ENCODE measurements at regions not wholly inside any gene's neighbourhood (a gene's known extent, or its start where the extent isn't known, plus 50 kb on each side); places are given as distances from the start of the nearest gene placed in this dataset.

DNA sequence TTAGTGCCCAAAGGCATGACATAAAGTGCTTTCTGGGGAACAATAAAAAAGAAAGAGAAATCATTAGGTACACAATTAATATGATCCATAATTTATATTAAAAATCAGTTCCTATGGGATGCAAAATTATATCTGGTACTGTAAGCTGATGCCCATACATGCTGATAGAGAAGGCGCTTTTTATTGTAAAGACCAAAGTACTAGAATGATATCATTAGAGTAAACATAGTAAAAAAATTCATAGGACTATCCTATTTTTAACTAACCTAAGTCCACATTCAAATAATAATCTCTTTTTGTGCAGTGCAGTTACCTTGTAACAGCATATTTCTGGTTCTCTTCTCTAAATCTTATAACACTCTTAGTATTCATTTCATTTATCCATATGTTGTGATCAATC is 252.2 kb downstream of the ASXL3 start:
- H3K36me3 ChIP-seq (ENCODE audit: control insufficient read depth in 2 of 2, insufficient read depth in 1 of 2, low read length in 2 of 2): no peaks in the 10 kb centered on the region
- CTCF ChIA-PET: no interaction called here
- POLR2A ChIA-PET: no interaction called here
- H3K9me3 ChIP-seq (ENCODE audit: control insufficient read depth, insufficient read depth, low read depth, low read length): no peaks in the 10 kb centered on the region
- no peaks in the 10 kb centered on the region for H3K4me1 ChIP-seq (ENCODE audit: control insufficient read depth, insufficient read depth, low read length)
- TF ChIP-seq GLI2 (tag by site-specific recombination; IDR thresholded peaks at IDR 0.05; ENCODE audit: borderline replicate concordance, low read depth): no peak
- TF ChIP-seq ZNF610 (tag by site-specific recombination; IDR thresholded peaks at IDR 0.05; ENCODE audit: borderline replicate concordance): no peak
- TF ChIP-seq SP7 (tag by site-specific recombination; IDR thresholded peaks at IDR 0.05): no peak
- TF ChIP-seq ZBTB20 (tag by site-specific recombination; IDR thresholded peaks at IDR 0.05): no peak
- TF ChIP-seq ZNF184 (tag by site-specific recombination; IDR thresholded peaks at IDR 0.05): no peak
- no peak for TF ChIP-seq HOXA7 (CRISPR knock-in tag; IDR thresholded peaks at IDR 0.05; ENCODE audit: borderline replicate concordance)
- TF ChIP-seq WT1 (tag by site-specific recombination; IDR thresholded peaks at IDR 0.05): no peak
- TF ChIP-seq ZNF350 (tag by site-specific recombination; IDR thresholded peaks at IDR 0.05): no peak
- TF ChIP-seq PRDM1 (tag by site-specific recombination; IDR thresholded peaks at IDR 0.05): no peak
- no peak overlapping the region for H3K27ac ChIP-seq (ENCODE audit: extremely low read depth, low read depth, low read length)
- no peak overlapping the region for H3K4me3 ChIP-seq (ENCODE audit: low read depth, low read length)

DNA sequence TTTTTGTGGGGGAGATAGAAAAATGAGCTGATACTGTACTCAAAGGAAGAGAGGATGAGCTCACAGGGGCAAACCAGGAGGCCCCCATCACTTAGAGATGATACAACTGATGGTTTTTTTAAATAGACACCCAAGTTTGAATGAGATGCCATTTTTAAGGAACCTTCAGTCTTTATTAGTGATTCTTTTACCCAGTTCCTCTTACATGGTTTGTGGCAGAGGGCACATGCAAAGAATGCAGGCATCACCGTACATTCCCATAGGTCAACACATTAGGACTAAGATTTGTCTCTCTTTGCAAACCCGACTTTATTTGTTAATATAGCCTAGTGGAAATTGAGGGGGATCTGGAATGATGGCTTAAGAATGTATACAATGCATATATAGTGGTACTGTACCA is 250.9 kb downstream of the ASXL3 start:
- TF ChIP-seq ZNF707 (tag by site-specific recombination; IDR thresholded peaks at IDR 0.05) (no peak), ZNF175 (tag by site-specific recombination; IDR thresholded peaks at IDR 0.05) (no peak), ZBTB20 (tag by site-specific recombination; IDR thresholded peaks at IDR 0.05) (no peak), ZNF473 (tag by site-specific recombination; IDR thresholded peaks at IDR 0.05) (no peak), ZNF16 (tag by site-specific recombination; IDR thresholded peaks at IDR 0.05; ENCODE audit: low read depth) (no peak), ZNF350 (tag by site-specific recombination; IDR thresholded peaks at IDR 0.05) (no peak), BCL11B (tag by site-specific recombination; IDR thresholded peaks at IDR 0.05; ENCODE audit: low read depth) (no peak), ZNF202 (tag by site-specific recombination; IDR thresholded peaks at IDR 0.05; ENCODE audit: borderline replicate concordance) (no peak), ZNF664 (tag by site-specific recombination; IDR thresholded peaks at IDR 0.05) (no peak), YY2 (tag by site-specific recombination; IDR thresholded peaks at IDR 0.05) (no peak), ZFP41 (tag by site-specific recombination; IDR thresholded peaks at IDR 0.05; ENCODE audit: borderline replicate concordance) (no peak), ZBTB1 (tag by site-specific recombination; IDR thresholded peaks at IDR 0.05) (no peak)
- TF ChIP-seq, protein P1, sequence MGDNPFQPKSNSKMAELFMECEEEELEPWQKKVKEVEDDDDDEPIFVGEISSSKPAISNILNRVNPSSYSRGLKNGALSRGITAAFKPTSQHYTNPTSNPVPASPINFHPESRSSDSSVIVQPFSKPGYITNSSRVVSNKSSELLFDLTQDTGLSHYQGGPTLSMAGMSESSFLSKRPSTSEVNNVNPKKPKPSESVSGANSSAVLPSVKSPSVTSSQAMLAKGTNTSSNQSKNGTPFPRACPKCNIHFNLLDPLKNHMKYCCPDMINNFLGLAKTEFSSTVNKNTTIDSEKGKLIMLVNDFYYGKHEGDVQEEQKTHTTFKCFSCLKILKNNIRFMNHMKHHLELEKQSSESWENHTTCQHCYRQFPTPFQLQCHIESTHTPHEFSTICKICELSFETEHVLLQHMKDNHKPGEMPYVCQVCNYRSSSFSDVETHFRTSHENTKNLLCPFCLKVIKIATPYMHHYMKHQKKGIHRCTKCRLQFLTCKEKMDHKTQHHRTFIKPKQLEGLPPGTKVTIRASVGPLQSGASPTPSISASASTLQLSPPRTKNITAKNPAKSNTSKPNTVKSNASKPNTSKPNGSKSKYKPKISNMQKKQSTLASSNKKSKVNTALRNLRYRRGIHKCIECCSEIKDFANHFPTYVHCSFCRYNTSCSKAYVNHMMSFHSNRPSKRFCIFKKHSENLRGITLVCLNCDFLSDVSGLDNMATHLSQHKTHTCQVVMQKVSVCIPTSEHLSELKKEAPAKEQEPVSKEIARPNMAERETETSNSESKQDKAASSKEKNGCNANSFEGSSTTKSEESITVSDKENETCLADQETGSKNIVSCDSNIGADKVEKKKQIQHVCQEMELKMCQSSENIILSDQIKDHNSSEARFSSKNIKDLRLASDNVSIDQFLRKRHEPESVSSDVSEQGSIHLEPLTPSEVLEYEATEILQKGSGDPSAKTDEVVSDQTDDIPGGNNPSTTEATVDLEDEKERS (tag by site-specific recombination; IDR thresholded peaks at IDR 0.05): no peak
- no peak overlapping the region for H3K4me3 ChIP-seq (ENCODE audit: low read depth, low read length)
- no peaks in the 10 kb centered on the region for H3K9me3 ChIP-seq (ENCODE audit: control insufficient read depth, insufficient read depth, low read depth, low read length)
- H3K27ac ChIP-seq (ENCODE audit: extremely low read depth, low read depth, low read length): no peak overlapping the region
- no peaks in the 10 kb centered on the region for H3K4me1 ChIP-seq (ENCODE audit: control insufficient read depth, insufficient read depth, low read length)
- ChIA-PET POLR2A (no interaction called here), CTCF (no interaction called here)
- no peaks in the 10 kb centered on the region for H3K36me3 ChIP-seq (ENCODE audit: control insufficient read depth in 2 of 2, insufficient read depth in 1 of 2, low read length in 2 of 2)

DNA sequence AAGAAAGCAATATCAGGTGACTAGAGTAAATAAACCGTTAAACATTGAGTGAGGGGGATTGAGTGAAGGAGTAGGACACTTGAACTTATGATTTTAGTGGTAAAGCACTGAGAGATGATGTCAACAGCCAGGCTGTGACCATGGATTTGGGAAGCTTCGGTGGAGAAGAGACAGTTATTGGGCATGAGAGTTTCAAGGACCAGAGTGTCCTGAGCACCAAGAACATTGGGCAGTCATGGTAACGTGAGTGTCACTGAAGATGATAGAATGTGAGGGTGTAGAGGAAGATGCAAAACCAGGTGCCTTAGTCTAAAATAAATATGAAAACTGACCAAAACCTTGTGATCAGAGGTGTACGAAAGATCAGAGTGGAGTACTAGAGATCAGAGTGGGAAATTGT is 248.1 kb downstream of the ASXL3 start:
- no peaks in the 10 kb centered on the region for H3K4me1 ChIP-seq (ENCODE audit: control insufficient read depth, insufficient read depth, low read length)
- TF ChIP-seq, protein P2, sequence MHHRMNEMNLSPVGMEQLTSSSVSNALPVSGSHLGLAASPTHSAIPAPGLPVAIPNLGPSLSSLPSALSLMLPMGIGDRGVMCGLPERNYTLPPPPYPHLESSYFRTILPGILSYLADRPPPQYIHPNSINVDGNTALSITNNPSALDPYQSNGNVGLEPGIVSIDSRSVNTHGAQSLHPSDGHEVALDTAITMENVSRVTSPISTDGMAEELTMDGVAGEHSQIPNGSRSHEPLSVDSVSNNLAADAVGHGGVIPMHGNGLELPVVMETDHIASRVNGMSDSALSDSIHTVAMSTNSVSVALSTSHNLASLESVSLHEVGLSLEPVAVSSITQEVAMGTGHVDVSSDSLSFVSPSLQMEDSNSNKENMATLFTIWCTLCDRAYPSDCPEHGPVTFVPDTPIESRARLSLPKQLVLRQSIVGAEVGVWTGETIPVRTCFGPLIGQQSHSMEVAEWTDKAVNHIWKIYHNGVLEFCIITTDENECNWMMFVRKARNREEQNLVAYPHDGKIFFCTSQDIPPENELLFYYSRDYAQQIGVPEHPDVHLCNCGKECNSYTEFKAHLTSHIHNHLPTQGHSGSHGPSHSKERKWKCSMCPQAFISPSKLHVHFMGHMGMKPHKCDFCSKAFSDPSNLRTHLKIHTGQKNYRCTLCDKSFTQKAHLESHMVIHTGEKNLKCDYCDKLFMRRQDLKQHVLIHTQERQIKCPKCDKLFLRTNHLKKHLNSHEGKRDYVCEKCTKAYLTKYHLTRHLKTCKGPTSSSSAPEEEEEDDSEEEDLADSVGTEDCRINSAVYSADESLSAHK (tag by site-specific recombination; IDR thresholded peaks at IDR 0.05): peak; percentile 92
- no peak for TF ChIP-seq ZNF658 (tag by site-specific recombination; IDR thresholded peaks at IDR 0.05)
- H3K9me3 ChIP-seq (ENCODE audit: control insufficient read depth, insufficient read depth, low read depth, low read length): no peaks in the 10 kb centered on the region
- no peak overlapping the region for H3K4me3 ChIP-seq (ENCODE audit: low read depth, low read length)
- no peaks in the 10 kb centered on the region for H3K36me3 ChIP-seq (ENCODE audit: control insufficient read depth in 2 of 2, insufficient read depth in 1 of 2, low read length in 2 of 2)
- ChIA-PET POLR2A (no interaction called here), CTCF (no interaction called here)
- H3K27ac ChIP-seq (ENCODE audit: extremely low read depth, low read depth, low read length): no peak overlapping the region

All from HEK293 (cell line).